NCI-H1105 (cell line): ENCODE measurements at regions not wholly inside any gene's neighbourhood (a gene's known extent, or its start where the extent isn't known, plus 50 kb on each side); places are given as distances from the start of the nearest gene placed in this dataset.

ENCODE experiments used
- DNase-seq: peaks from one replicate; lab custom pipeline; 2025; lab: John Stamatoyannopoulos, UW

GRCh38 chrX:8971116-8971515 is 62.8 kb downstream of the FAM9B start:
- DNase-seq, result no peak

- DNase-seq, result no peak
Measured at GRCh38 chrX:8969378-8969777, 64.5 kb downstream of the FAM9B start.

- no peak for DNase-seq
Measured at GRCh38 chrX:8967461-8967860, 66.5 kb downstream of the FAM9B start.

- DNase-seq, result no peak
Measured at GRCh38 chrX:8960957-8961468, 72.9 kb downstream of the FAM9B start.

GRCh38 chrX:8955511-8955910 is 78.4 kb downstream of the FAM9B start:
- no peak for DNase-seq

GRCh38 chrX:8946563-8946962 is 87.4 kb downstream of the FAM9B start:
- no peak for DNase-seq

GRCh38 chrX:8939322-8939721 is 94.6 kb downstream of the FAM9B start:
- DNase-seq, result peak; percentile 10

GRCh38 chrX:8927701-8928100 is 106.2 kb downstream of the FAM9B start:
- DNase-seq, result peak; percentile 4

- DNase-seq, result peak; percentile 24
Measured at GRCh38 chrX:8927066-8927635, 106.8 kb downstream of the FAM9B start.

- DNase-seq, result no peak
Measured at GRCh38 chrX:8921615-8922014, 112.3 kb downstream of the FAM9B start.

GRCh38 chrX:8919801-8920200 is 114.1 kb downstream of the FAM9B start:
- no peak for DNase-seq

GRCh38 chrX:8916697-8917096 is 115.5 kb upstream of the FAM9A start:
- no peak for DNase-seq

GRCh38 chrX:8914681-8915080 is 113.5 kb upstream of the FAM9A start:
- DNase-seq, result no peak

- DNase-seq, result no peak
Measured at GRCh38 chrX:8913655-8914409, 112.6 kb upstream of the FAM9A start.

- DNase-seq, result no peak
Measured at GRCh38 chrX:8907688-8908087, 106.5 kb upstream of the FAM9A start.

GRCh38 chrX:8906299-8906938 is 105.2 kb upstream of the FAM9A start:
- DNase-seq, result no peak

- DNase-seq, result no peak
Measured at GRCh38 chrX:8897259-8897658, 96.1 kb upstream of the FAM9A start.

GRCh38 chrX:8890794-8891193 is 89.6 kb upstream of the FAM9A start:
- DNase-seq, result no peak

GRCh38 chrX:8887004-8887403 is 85.8 kb upstream of the FAM9A start:
- no peak for DNase-seq

- DNase-seq, result no peak
Measured at GRCh38 chrX:8879750-8880149, 78.6 kb upstream of the FAM9A start.

- DNase-seq, result no peak
Measured at GRCh38 chrX:8873956-8874355, 72.8 kb upstream of the FAM9A start.

GRCh38 chrX:8873102-8873501 is 71.9 kb upstream of the FAM9A start:
- no peak for DNase-seq

- DNase-seq, result no peak
Measured at GRCh38 chrX:8870411-8870810, 69.2 kb upstream of the FAM9A start.
